Inferior parietal cortex (tissue), 1 donor: ENCODE measurements at regions not wholly inside any gene's neighbourhood (a gene's known extent, or its start where the extent isn't known, plus 50 kb on each side); places are given as distances from the start of the nearest gene placed in this dataset.

Experiments
- DNase-seq: peaks from one replicate; pipeline ENCODE4 v3.0.0-alpha.2; 2016; ENCODE audit errors: extremely low spot score

DNA sequence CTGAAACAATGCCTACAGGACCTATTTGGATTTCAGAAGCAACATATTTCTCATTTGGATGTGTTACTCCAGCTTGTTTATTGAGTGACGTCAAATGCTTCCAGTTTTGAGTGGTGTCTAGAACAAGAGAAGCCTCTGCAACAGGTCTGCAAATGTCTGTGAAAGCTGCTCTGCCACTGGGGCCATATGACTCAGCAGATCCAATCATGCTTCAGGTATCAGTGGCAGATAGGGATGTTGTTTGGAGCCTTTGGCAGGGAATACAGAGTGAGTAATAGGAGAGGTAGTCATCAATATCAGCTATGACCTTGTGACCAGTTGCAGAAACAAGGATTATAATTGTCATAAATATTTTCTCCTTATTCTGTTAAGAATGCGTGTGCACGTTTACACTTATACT lies 141.1 kb upstream of the ZXDA start:
- no peak for DNase-seq

DNA sequence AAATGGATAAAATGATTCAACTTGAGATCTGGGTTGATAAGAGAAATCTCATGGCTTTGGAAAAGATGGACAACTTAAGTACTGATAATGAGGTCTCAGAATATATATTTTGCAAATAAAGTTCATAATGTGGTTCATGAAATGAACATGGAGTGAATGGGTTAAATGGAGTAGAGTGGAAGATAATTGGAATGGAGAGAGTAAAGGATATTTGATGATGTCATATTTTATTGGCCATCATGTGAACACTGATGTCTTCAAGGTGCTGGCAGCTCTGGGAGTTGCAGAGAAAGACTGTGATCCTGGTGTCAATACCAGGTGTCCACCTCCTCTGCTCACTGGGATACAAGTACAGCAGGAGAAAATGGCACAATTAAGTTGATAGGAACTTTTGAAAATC lies 133.9 kb upstream of the ZXDA start:
- no peak for DNase-seq

DNA sequence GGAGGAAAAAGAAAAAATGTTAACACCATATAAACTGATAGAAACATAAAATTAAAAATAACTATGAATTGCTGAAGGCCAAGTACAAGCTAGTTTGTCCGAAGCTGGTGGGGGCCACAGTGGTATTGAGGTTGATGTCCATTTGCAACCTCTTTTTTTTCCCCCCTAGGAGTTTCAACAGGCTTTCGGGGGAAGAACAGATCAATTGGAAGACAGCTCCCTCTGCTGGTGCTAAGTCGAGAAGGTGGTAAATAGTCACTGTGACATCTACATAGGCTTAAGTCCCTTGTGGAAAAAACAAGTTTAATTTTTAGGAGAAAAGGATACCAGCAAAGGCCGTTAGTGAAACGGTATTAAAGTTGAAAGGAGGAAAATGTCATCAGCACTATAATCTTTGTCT lies 115.7 kb upstream of the ZXDA start:
- peak; percentile 31 for DNase-seq

DNA sequence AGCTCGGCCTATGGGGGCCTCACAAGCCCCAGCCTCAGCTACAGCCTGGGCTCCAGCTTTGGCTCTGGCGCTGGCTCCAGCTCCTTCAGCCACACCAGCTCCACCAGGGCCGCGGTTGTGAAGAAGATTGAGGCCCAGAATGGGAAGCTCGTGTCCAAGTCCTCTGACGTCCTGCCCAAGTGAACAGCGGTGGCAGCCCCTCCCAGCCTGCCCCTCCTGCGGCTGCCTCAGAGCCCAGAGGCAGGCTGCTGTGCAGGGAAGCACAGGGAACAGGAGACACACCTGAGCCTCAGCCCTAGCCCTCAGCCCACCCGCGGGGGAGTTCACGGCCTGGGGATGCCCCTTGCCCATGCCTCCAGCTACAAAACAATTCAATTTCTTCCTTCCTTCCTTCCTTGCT lies 75.7 kb upstream of the ZXDA start:
- DNase-seq = no peak

DNA sequence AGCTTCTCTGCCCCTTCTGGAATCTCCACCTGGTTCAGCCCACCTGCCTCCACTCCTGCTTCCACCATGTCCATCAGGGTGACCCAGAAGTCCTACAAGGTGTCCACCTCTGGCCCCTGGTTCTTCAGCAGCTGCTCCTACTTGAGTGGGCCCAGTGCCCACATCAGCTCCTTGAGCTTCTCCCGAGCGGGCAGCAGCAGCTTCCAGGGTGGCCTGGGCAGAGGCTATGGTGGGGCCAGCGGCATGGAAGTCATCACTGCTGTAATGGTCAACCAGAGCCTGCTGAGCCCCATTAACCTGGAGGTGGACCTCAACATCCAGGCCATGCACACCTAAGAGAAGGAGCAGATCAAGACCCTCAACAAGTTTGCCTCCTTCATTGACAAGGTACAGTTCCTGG lies 74.4 kb upstream of the ZXDA start:
- DNase-seq = no peak

DNA sequence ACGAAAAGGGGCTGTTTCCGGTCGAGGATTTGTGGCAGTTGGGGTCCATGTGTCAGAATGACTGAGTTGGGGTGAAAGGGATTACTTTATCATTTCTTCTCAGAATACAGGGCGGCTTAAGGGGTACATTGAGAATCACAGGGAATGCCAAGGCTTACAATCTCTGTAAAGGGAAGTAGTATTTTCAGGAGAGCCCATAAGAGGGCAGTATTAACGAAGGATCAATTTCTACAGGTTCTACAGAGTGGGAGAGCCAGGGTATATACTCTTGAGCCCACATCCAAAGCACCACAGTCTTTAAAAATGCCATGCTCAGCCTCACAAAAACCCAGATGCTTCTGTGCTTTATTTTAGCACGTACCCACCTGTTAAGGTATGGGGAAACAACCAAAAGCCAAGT lies 67.7 kb upstream of the ZXDA start:
- no peak for DNase-seq

DNA sequence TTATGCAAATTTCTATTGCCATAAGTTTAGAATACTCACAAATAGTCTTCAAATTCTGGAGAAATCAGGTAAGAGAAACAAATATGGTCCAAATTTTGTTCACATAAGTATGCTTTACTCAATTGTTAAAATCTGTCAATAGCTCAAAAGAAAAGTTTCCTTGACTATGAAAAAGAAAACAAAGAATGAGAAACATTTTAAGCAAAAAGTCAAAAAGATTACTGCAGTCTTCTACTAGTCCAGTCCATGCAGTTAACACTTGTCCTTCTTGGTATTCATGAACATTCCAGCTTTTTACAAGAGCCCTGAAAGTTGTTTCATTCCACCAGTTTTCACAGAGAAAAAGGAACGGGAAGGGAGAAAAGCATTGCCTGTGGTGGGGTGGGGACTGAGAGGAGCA lies 54.7 kb upstream of the ZXDA start:
- DNase-seq = no peak
